H9 (cell line): ENCODE measurements at regions not wholly inside any gene's neighbourhood (a gene's known extent, or its start where the extent isn't known, plus 50 kb on each side); places are given as distances from the start of the nearest gene placed in this dataset.

Experiments
- DNase-seq: peaks from one replicate; pipeline ENCODE4 v3.0.0-alpha.2; 2017
- H2AFZ ChIP-seq: one replicate; pipeline ENCODE4 v1.6.1; 2013; ENCODE audit warnings: mild to moderate bottlenecking, low read length, control low read depth, moderate library complexity
- H2AK5ac ChIP-seq: 2 replicates; pipeline ENCODE4 v1.6.1; 2013; ENCODE audit warnings: low read length, control low read depth, mixed read lengths; ENCODE audit not compliant: insufficient read length
- H2BK120ac ChIP-seq: one replicate; pipeline ENCODE4 v1.6.1; 2013; ENCODE audit warnings: low read depth, mild to moderate bottlenecking, low read length, control low read depth, inconsistent platforms; ENCODE audit not compliant: poor library complexity, severe bottlenecking
- H2BK12ac ChIP-seq: 2 replicates; pipeline ENCODE4 v1.6.1; 2013; ENCODE audit warnings: low read length, control low read depth, mixed read lengths, low read depth; ENCODE audit not compliant: insufficient read length
- H2BK15ac ChIP-seq: 2 replicates; pipeline ENCODE4 v1.6.1; 2013; ENCODE audit warnings: low read depth, low read length, control low read depth
- H2BK20ac ChIP-seq: one replicate; pipeline ENCODE4 v1.6.1; 2013; ENCODE audit warnings: low read depth, mild to moderate bottlenecking, low read length, control low read depth, inconsistent platforms; ENCODE audit not compliant: poor library complexity, severe bottlenecking
- H2BK5ac ChIP-seq: 2 replicates; pipeline ENCODE4 v1.6.1; 2013; ENCODE audit warnings: low read length, control low read depth, mixed read lengths; ENCODE audit not compliant: insufficient read length
- H3K14ac ChIP-seq: 2 replicates; pipeline ENCODE4 v1.6.1; 2013; ENCODE audit warnings: low read length, control low read depth; ENCODE audit not compliant: insufficient read depth
- H3K18ac ChIP-seq: 2 replicates; pipeline ENCODE4 v1.6.1; 2013; ENCODE audit warnings: low read depth, mild to moderate bottlenecking, mixed read lengths, low read length, control low read depth; ENCODE audit not compliant: insufficient read length
- H3K23ac ChIP-seq: 2 replicates; pipeline ENCODE4 v1.6.1; 2013; ENCODE audit warnings: low read length, control low read depth, mixed read lengths, low read depth; ENCODE audit not compliant: insufficient read length
- H3K23me2 ChIP-seq: 2 replicates; pipeline ENCODE4 v1.6.1; 2013; ENCODE audit warnings: low read depth, mild to moderate bottlenecking, mixed read lengths, low read length, control low read depth; ENCODE audit not compliant: insufficient read length, poor library complexity, severe bottlenecking
- H3K27ac ChIP-seq: 2 replicates; pipeline ENCODE4 v1.5.1; 2013; ENCODE audit warnings: low read length, control low read depth, mixed read lengths, low read depth; ENCODE audit not compliant: insufficient read length
- H3K27me3 ChIP-seq: 2 replicates; pipeline ENCODE4 v1.6.1; 2013; ENCODE audit warnings: low read length, control low read depth, inconsistent platforms; ENCODE audit not compliant: insufficient read depth
- H3K4ac ChIP-seq: 2 replicates; pipeline ENCODE4 v1.6.1; 2013; ENCODE audit warnings: low read depth, mild to moderate bottlenecking, control low read depth, inconsistent platforms, low read length, moderate library complexity
- H3K4me1 ChIP-seq: 2 replicates; pipeline ENCODE4 v1.6.1; 2013; ENCODE audit warnings: low read length, control low read depth, inconsistent platforms; ENCODE audit not compliant: insufficient read depth
- H3K4me2 ChIP-seq: 2 replicates; pipeline ENCODE4 v1.6.1; 2013; ENCODE audit warnings: low read length, control low read depth, mixed read lengths; ENCODE audit not compliant: insufficient read length, insufficient read depth
- H3K56ac ChIP-seq: 2 replicates; pipeline ENCODE4 v1.6.1; 2013; ENCODE audit warnings: low read depth, mild to moderate bottlenecking, mixed read lengths, low read length, control low read depth; ENCODE audit not compliant: insufficient read length
- H3K79me1 ChIP-seq: 2 replicates; pipeline ENCODE4 v1.6.1; 2013; ENCODE audit warnings: low read depth, mild to moderate bottlenecking, moderate library complexity, low read length, control low read depth, inconsistent platforms; ENCODE audit not compliant: insufficient read depth, poor library complexity, severe bottlenecking
- H3K79me2 ChIP-seq: 2 replicates; pipeline ENCODE4 v1.6.1; 2013; ENCODE audit warnings: low read length, control low read depth, inconsistent platforms; ENCODE audit not compliant: insufficient read depth
- H3K9ac ChIP-seq: 2 replicates; pipeline ENCODE4 v1.6.1; 2013; ENCODE audit warnings: low read length, control low read depth, mixed read lengths; ENCODE audit not compliant: insufficient read length; ENCODE audit errors: extremely low read depth
- H3K9me3 ChIP-seq: one replicate; pipeline ENCODE4 v1.6.1; 2013; ENCODE audit warnings: low read depth, low read length, inconsistent platforms; ENCODE audit not compliant: control insufficient read depth
- H3T11ph ChIP-seq: one replicate; pipeline ENCODE4 v1.6.1; 2013; ENCODE audit warnings: mild to moderate bottlenecking, low read length, control low read depth, inconsistent platforms
- H4K20me1 ChIP-seq: one replicate; pipeline ENCODE4 v1.6.1; 2013; ENCODE audit not compliant: control insufficient read depth, insufficient read length, insufficient read depth
- H4K5ac ChIP-seq: 2 replicates; pipeline ENCODE4 v1.6.1; 2013; ENCODE audit warnings: low read depth, mild to moderate bottlenecking, mixed read lengths, low read length, control low read depth; ENCODE audit not compliant: insufficient read length
- H4K8ac ChIP-seq: replicated peaks from 2 replicates; pipeline ENCODE4 v1.6.1; 2013; ENCODE audit warnings: low read length, control low read depth, mixed read lengths, low read depth; ENCODE audit not compliant: insufficient read length
- H4K91ac ChIP-seq: 2 replicates; pipeline ENCODE4 v1.6.1; 2013; ENCODE audit warnings: low read depth, mild to moderate bottlenecking, moderate library complexity, mixed read lengths, low read length, control low read depth; ENCODE audit not compliant: insufficient read length
- H3K27ac Mint-ChIP-seq, 3 experiments: 2 replicates in 2 of 3; 3 replicates in 1 of 3; pipeline ENCODE4 v1.8.0; 2020 to 2021; ENCODE audit warnings: mixed read lengths in 3 of 3, mild to moderate bottlenecking in 1 of 3, moderate library complexity in 1 of 3
- H3K27me3 Mint-ChIP-seq: 2 replicates; pipeline ENCODE4 v1.8.0; 2021; ENCODE audit warnings: low read depth, mild to moderate bottlenecking, moderate library complexity, mixed read lengths
- H3K36me3 Mint-ChIP-seq, 3 experiments: 2 replicates in 2 of 3; 3 replicates in 1 of 3; pipeline ENCODE4 v1.8.0; 2020 to 2021; ENCODE audit warnings: low read depth in 3 of 3, mixed read lengths in 3 of 3; ENCODE audit not compliant: insufficient read depth in 1 of 3
- H3K4me1 Mint-ChIP-seq, 2 experiments: 2 replicates each; pipeline ENCODE4 v1.8.0; 2020; ENCODE audit warnings: mixed read lengths in 2 of 2
- H3K4me3 Mint-ChIP-seq, 2 experiments: 2 replicates in 1 of 2; 3 replicates in 1 of 2; pipeline ENCODE4 v1.8.0; 2020 to 2021; ENCODE audit warnings: mild to moderate bottlenecking in 2 of 2, mixed read lengths in 2 of 2, moderate library complexity in 1 of 2
- H3K9me3 Mint-ChIP-seq, 2 experiments: 2 replicates in 1 of 2; 3 replicates in 1 of 2; pipeline ENCODE4 v1.8.0; 2020; ENCODE audit warnings: mild to moderate bottlenecking in 2 of 2, mixed read lengths in 2 of 2, moderate library complexity in 1 of 2
- WGBS: extraction: QIAGEN DNeasy Blood & Tissue Kit; methylation state at CpG from one replicate; pipeline ENCODE4 v1.1.7; 2013; ENCODE audit warnings: missing lambda C conversion rate, low lambda C conversion rate, mixed read lengths; ENCODE audit not compliant: insufficient read length; ENCODE audit errors: extremely low coverage; 5-methylcytosine and 5-hydroxymethylcytosine counted together
- TF ChIP-seq, protein P1 (sequence below): fragments of 200-600 bp; sonication (generic); conservative IDR thresholded peaks from 3 replicates; pipeline ENCODE4 v1.8.0; 2021; ENCODE audit warnings: antibody characterized with exemption, mild to moderate bottlenecking

DNA sequence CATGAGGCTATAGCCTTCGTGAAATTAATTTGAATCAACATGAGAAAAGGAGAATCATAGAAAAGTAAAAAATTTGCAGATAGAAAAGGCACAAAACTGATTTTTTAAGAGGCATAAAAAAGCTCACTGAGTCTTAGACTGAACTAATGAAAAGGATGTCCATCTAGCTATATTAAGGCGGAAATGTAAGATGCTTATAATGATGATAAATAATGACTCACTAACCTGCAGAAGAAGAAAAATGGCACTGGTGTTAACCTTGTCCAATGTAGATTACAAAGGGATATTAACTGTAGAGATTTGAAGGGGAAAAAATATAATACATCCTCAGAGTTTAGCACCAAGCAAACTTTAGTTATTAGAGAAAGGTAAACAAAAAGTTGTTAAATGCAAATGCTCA is 1098.0 kb upstream of the DDX18 start:
- no peak for DNase-seq
- Mint-ChIP-seq H3K27me3 (no peaks in the 10 kb centered on the region), H3K4me1 (peaks cover 10 to 11% of the 10 kb centered on the region in 2 experiments), H3K36me3 (no peaks in the 10 kb centered on the region), H3K9me3 (peaks cover 2% of the 10 kb centered on the region in 2 experiments; a peak in 3 of 5 replicates), H3K4me3 (no peak overlapping the region), H3K27ac (no peak overlapping the region)
- H3K79me1 ChIP-seq: no peaks in the 10 kb centered on the region
- H2AFZ ChIP-seq: no peak overlapping the region
- no peaks in the 10 kb centered on the region for H3K27me3 ChIP-seq
- H3K9ac ChIP-seq: no peak overlapping the region
- no peaks in the 10 kb centered on the region for H3K79me2 ChIP-seq
- no peak overlapping the region for H3K18ac ChIP-seq
- H2BK20ac ChIP-seq: no peak overlapping the region
- H2BK15ac ChIP-seq: no peak overlapping the region
- no peak overlapping the region for H3K27ac ChIP-seq
- H3T11ph ChIP-seq: no peak overlapping the region
- H2AK5ac ChIP-seq: no peak overlapping the region
- no peak overlapping the region for H3K14ac ChIP-seq
- no peaks in the 10 kb centered on the region for H3K4me1 ChIP-seq
- no peaks in the 10 kb centered on the region for H4K20me1 ChIP-seq
- H3K9me3 ChIP-seq: no peaks in the 10 kb centered on the region
- no peak overlapping the region for H3K4ac ChIP-seq
- no peak overlapping the region for H4K91ac ChIP-seq
- no peak overlapping the region for H4K8ac ChIP-seq
- TF ChIP-seq, protein P1, sequence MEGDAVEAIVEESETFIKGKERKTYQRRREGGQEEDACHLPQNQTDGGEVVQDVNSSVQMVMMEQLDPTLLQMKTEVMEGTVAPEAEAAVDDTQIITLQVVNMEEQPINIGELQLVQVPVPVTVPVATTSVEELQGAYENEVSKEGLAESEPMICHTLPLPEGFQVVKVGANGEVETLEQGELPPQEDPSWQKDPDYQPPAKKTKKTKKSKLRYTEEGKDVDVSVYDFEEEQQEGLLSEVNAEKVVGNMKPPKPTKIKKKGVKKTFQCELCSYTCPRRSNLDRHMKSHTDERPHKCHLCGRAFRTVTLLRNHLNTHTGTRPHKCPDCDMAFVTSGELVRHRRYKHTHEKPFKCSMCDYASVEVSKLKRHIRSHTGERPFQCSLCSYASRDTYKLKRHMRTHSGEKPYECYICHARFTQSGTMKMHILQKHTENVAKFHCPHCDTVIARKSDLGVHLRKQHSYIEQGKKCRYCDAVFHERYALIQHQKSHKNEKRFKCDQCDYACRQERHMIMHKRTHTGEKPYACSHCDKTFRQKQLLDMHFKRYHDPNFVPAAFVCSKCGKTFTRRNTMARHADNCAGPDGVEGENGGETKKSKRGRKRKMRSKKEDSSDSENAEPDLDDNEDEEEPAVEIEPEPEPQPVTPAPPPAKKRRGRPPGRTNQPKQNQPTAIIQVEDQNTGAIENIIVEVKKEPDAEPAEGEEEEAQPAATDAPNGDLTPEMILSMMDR: no peak
- H2BK5ac ChIP-seq: no peak overlapping the region
- H3K23ac ChIP-seq: no peak overlapping the region
- no peak overlapping the region for H3K4me2 ChIP-seq
- H3K56ac ChIP-seq: no peak overlapping the region
- H2BK12ac ChIP-seq: no peak overlapping the region
- H2BK120ac ChIP-seq: no peak overlapping the region
- H3K23me2 ChIP-seq: no peaks in the 10 kb centered on the region
- WGBS: no CpG with 5 or more reads among the region's 2 CpGs
- no peak overlapping the region for H4K5ac ChIP-seq
